SK-MEL-5 (cell line): ENCODE measurements at regions not wholly inside any gene's neighbourhood (a gene's known extent, or its start where the extent isn't known, plus 50 kb on each side); places are given as distances from the start of the nearest gene placed in this dataset.

ENCODE experiments used
- DNase-seq: peaks from one replicate; pipeline ENCODE4 v3.0.0-alpha.2; 2016; ENCODE audit warnings: low read depth, low spot score
- in situ Hi-C: cut with HindIII; loops from 2 replicates; pipeline ENCODE4 v1.10.0; 2016; ENCODE audit warnings: low sequenced_read_pairs, high pct_unique_total_duplicates, low pct_unique_long_range_greater_than_20kb

GRCh38 chr1:113250161-113250560 lies 140.2 kb upstream of the MAGI3 start:
- DNase-seq: peak; percentile 58
- in situ Hi-C loops: no loop called here

GRCh38 chr1:113252166-113252565 lies 138.1 kb upstream of the MAGI3 start:
- in situ Hi-C loops: no loop called here

GRCh38 chr1:113253187-113253586 lies 137.1 kb upstream of the MAGI3 start:
- in situ Hi-C loops: no loop called here
- no peak for DNase-seq

More at GRCh38 chr1:113252166-113252565, 138.1 kb upstream of the MAGI3 start:
- no peak for DNase-seq

- in situ Hi-C loops: no loop called here
Measured at GRCh38 chr1:113253590-113253989, 136.7 kb upstream of the MAGI3 start.

GRCh38 chr1:113255038-113255719 lies 135.1 kb upstream of the MAGI3 start:
- in situ Hi-C loops: no loop called here
- no peak for DNase-seq

More at GRCh38 chr1:113253590-113253989, 136.7 kb upstream of the MAGI3 start:
- DNase-seq: no peak

- DNase-seq: no peak
Measured at GRCh38 chr1:113255720-113256347, 134.5 kb upstream of the MAGI3 start.

GRCh38 chr1:113256348-113256729 lies 134.0 kb upstream of the MAGI3 start:
- no peak for DNase-seq
- in situ Hi-C loops: no loop called here

More at GRCh38 chr1:113255720-113256347, 134.5 kb upstream of the MAGI3 start:
- in situ Hi-C loops: no loop called here

- no peak for DNase-seq
- in situ Hi-C loops: no loop called here
Measured at GRCh38 chr1:113259988-113260387, 130.3 kb upstream of the MAGI3 start.

GRCh38 chr1:113265196-113265595 lies 125.1 kb upstream of the MAGI3 start:
- DNase-seq: no peak
- in situ Hi-C loops: no loop called here

- in situ Hi-C loops: no loop called here
- DNase-seq: no peak
Measured at GRCh38 chr1:113266788-113267187, 123.5 kb upstream of the MAGI3 start.

GRCh38 chr1:113269168-113269963 lies 120.9 kb upstream of the MAGI3 start:
- no peak for DNase-seq
- in situ Hi-C loops: no loop called here

GRCh38 chr1:113271039-113271438 lies 119.3 kb upstream of the MAGI3 start:
- no peak for DNase-seq
- in situ Hi-C loops: no loop called here

GRCh38 chr1:113275083-113275482 lies 115.2 kb upstream of the MAGI3 start:
- DNase-seq: no peak
- in situ Hi-C loops: no loop called here

GRCh38 chr1:113275691-113276090 lies 114.6 kb upstream of the MAGI3 start:
- in situ Hi-C loops: no loop called here
- no peak for DNase-seq

- no peak for DNase-seq
- in situ Hi-C loops: no loop called here
Measured at GRCh38 chr1:113276507-113276906, 113.8 kb upstream of the MAGI3 start.

GRCh38 chr1:113278371-113278770 lies 111.9 kb upstream of the MAGI3 start:
- DNase-seq: peak; percentile 70
- in situ Hi-C loops: no loop called here

- in situ Hi-C loops: no loop called here
- DNase-seq: no peak
Measured at GRCh38 chr1:113278777-113279176, 111.5 kb upstream of the MAGI3 start.

GRCh38 chr1:113279776-113280391 lies 110.4 kb upstream of the MAGI3 start:
- in situ Hi-C loops: no loop called here

More at GRCh38 chr1:113279776-113280391, 110.4 kb upstream of the MAGI3 start:
- DNase-seq: no peak
